K562 (cell line): ENCODE measurements at regions not wholly inside any gene's neighbourhood (a gene's known extent, or its start where the extent isn't known, plus 50 kb on each side); places are given as distances from the start of the nearest gene placed in this dataset.

Source experiments
- CBFA2T2 ChIP-seq: fragments of 450-650 bp; conservative IDR thresholded peaks from 2 replicates; pipeline ENCODE4 v1.6.1; 2017; ENCODE audit warnings: mild to moderate bottlenecking
- FOXJ2 ChIP-seq: fragments of 200-800 bp; sonication (Bioruptor generic); IDR thresholded peaks from 2 replicates; pipeline ENCODE4 v1.6.1; 2016; ENCODE audit warnings: missing genetic modification characterization, missing compliant biosample characterization
- HCFC1 ChIP-seq: IDR thresholded peaks from 2 replicates; pipeline ENCODE4 v1.6.1; 2012; ENCODE audit warnings: low read depth, low read length, improper control_type of control experiment
- L3MBTL2 ChIP-seq: fragments of 450-650 bp; IDR thresholded peaks from 2 replicates; pipeline ENCODE4 v1.6.1; 2016; ENCODE audit warnings: mild to moderate bottlenecking, moderate library complexity
- MIER1 ChIP-seq: fragments of 450-650 bp; IDR thresholded peaks from 2 replicates; pipeline ENCODE4 v1.6.1; 2016; ENCODE audit warnings: antibody characterized with exemption, mild to moderate bottlenecking, low read depth
- NFXL1 ChIP-seq: fragments of 450-650 bp; formaldehyde crosslinking; IDR thresholded peaks from 2 replicates; pipeline ENCODE4 v1.4.0; 2021; ENCODE audit warnings: mild to moderate bottlenecking
- TCF15 ChIP-seq: fragments of 250-450 bp; sonication (Bioruptor Pico); IDR thresholded peaks from 2 replicates; pipeline ENCODE4 v1.8.0; 2022; ENCODE audit warnings: moderate library complexity, mild to moderate bottlenecking, inconsistent platforms
- ZNF133 ChIP-seq: fragments of 250-450 bp; sonication (Bioruptor Pico); IDR thresholded peaks from 2 replicates; pipeline ENCODE4 v1.4.0; 2020; ENCODE audit warnings: mild to moderate bottlenecking
- ZNF395 ChIP-seq: fragments of 200-800 bp; sonication (Bioruptor generic); IDR thresholded peaks from 2 replicates; pipeline ENCODE4 v1.6.1; 2017; ENCODE audit warnings: missing genetic modification characterization, missing compliant biosample characterization
- TF ChIP-seq, protein P1 (sequence below): fragments of 250-450 bp; sonication (Bioruptor Pico); IDR thresholded peaks from 2 replicates; pipeline ENCODE4 v1.5.0; 2021; ENCODE audit warnings: mild to moderate bottlenecking, borderline replicate concordance
- TF ChIP-seq, protein P2 (sequence below), 3 experiments: fragments of 200-800 bp in 1 of 3; fragments of 250-450 bp in 1 of 3; fragments of 450-650 bp in 1 of 3; sonication (Bioruptor Pico) in 1 of 3; sonication (Bioruptor generic) in 1 of 3; formaldehyde crosslinking in 1 of 3; IDR thresholded peaks; 2 replicates each; pipeline versions ENCODE4 v1.6.1 to v1.8.0; 2016 to 2022; ENCODE audit warnings: mild to moderate bottlenecking in 2 of 3, missing genetic modification characterization in 2 of 3, missing compliant biosample characterization in 1 of 3, moderate library complexity in 1 of 3

DNA sequence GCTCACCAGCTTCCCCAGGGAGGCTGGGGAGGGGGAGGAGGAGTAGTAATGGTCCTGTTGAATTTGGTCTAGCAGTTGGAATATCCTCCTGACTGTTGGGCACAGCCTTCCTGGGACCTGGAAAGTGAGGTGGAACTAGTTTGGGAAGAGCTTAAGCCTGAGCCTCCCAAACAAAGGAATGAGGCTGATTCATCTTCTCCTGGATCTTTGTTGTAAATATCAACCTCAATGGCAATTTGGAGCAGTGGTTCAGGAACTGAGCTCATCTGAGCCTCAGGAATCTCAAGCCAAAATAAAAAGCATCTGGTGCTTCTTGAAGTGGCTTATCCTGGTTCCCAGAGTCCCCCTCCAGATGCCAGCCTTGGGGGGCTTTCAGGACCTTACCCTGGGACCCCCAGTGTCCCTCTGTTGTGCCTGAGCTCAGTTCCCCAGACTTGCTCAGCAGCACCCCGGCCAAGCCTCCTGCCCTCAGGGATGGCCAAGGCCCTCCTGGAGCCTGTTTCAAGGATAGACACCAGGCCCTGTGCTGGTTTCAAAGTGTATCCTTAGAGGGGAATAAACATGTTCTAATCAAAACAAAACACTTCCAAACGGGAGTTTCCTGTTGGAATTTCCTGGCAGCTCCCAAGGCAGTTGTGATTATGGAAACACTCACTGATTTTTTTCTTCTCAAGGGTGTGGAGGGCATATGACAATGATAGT lies 112.6 kb downstream of the DDX1 start (continued):
- TF ChIP-seq, protein P1, sequence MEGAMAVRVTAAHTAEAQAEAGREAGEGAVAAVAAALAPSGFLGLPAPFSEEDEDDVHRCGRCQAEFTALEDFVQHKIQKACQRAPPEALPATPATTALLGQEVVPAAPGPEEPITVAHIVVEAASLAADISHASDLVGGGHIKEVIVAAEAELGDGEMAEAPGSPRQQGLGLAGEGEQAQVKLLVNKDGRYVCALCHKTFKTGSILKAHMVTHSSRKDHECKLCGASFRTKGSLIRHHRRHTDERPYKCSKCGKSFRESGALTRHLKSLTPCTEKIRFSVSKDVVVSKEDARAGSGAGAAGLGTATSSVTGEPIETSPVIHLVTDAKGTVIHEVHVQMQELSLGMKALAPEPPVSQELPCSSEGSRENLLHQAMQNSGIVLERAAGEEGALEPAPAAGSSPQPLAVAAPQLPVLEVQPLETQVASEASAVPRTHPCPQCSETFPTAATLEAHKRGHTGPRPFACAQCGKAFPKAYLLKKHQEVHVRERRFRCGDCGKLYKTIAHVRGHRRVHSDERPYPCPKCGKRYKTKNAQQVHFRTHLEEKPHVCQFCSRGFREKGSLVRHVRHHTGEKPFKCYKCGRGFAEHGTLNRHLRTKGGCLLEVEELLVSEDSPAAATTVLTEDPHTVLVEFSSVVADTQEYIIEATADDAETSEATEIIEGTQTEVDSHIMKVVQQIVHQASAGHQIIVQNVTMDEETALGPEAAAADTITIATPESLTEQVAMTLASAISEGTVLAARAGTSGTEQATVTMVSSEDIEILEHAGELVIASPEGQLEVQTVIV (CRISPR knock-in tag), result no peak
- TF ChIP-seq MIER1 (no peak), HCFC1 (no peak), L3MBTL2 (no peak), ZNF395 (no peak), ZNF133 (no peak), NFXL1 (CRISPR knock-in tag) (no peak), CBFA2T2 (no peak), TCF15 (no peak), FOXJ2 (tag) (no peak)
- TF ChIP-seq, protein P2, sequence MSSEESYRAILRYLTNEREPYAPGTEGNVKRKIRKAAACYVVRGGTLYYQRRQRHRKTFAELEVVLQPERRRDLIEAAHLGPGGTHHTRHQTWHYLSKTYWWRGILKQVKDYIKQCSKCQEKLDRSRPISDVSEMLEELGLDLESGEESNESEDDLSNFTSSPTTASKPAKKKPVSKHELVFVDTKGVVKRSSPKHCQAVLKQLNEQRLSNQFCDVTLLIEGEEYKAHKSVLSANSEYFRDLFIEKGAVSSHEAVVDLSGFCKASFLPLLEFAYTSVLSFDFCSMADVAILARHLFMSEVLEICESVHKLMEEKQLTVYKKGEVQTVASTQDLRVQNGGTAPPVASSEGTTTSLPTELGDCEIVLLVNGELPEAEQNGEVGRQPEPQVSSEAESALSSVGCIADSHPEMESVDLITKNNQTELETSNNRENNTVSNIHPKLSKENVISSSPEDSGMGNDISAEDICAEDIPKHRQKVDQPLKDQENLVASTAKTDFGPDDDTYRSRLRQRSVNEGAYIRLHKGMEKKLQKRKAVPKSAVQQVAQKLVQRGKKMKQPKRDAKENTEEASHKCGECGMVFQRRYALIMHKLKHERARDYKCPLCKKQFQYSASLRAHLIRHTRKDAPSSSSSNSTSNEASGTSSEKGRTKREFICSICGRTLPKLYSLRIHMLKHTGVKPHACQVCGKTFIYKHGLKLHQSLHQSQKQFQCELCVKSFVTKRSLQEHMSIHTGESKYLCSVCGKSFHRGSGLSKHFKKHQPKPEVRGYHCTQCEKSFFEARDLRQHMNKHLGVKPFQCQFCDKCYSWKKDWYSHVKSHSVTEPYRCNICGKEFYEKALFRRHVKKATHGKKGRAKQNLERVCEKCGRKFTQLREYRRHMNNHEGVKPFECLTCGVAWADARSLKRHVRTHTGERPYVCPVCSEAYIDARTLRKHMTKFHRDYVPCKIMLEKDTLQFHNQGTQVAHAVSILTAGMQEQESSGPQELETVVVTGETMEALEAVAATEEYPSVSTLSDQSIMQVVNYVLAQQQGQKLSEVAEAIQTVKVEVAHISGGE (CRISPR knock-in tag; IDR thresholded peaks at IDR 0.05), result no peak
